NB4 (cell line): ENCODE measurements at regions not wholly inside any gene's neighbourhood (a gene's known extent, or its start where the extent isn't known, plus 50 kb on each side); places are given as distances from the start of the nearest gene placed in this dataset.

Experiments
- DNase-seq: peaks from one replicate; pipeline ENCODE4 v3.0.0; 2010; ENCODE audit warnings: low read depth
- H3K4me3 ChIP-seq: one replicate; pipeline ENCODE4 v1.5.1; 2011; ENCODE audit warnings: mild to moderate bottlenecking, low read depth, low read length, moderate library complexity
- MYC ChIP-seq: IDR thresholded peaks from 2 replicates; pipeline ENCODE4 v1.6.1; 2011; ENCODE audit warnings: low read depth, low read length
- POLR2A ChIP-seq: IDR thresholded peaks from 2 replicates; pipeline ENCODE4 v1.6.1; 2011; ENCODE audit warnings: mild to moderate bottlenecking; ENCODE audit not compliant: insufficient read length; ENCODE audit errors: extremely low read depth
- TF ChIP-seq, protein P1 (sequence below): IDR thresholded peaks from one replicate; pipeline ENCODE4 v1.5.1; 2012; ENCODE audit warnings: low read depth, low read length
- TF ChIP-seq, protein P2 (sequence below): IDR thresholded peaks from 2 replicates; pipeline ENCODE4 v1.6.1; 2011; ENCODE audit warnings: low read depth, low read length

DNA sequence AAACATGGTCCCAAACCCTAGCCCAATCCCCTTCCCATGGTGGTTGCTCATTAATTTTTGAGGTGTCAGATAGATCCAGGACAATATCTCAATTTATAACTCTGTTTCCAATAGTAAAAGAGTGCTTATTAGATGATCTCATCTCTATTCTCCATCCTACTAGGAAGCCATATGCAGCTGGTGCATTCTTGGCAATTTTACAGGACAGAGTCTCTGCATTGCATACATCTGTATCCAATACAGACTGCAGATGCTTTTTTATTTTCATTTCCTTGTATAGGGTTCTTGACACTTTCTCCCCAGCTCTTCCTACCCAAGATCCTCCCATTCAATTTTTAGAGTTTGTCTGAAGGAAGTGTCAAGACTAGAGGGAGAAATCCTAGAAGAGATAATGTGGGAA, 194.8 kb upstream of the DPH6 start:
- no peak overlapping the region for H3K4me3 ChIP-seq
- DNase-seq = no peak
- TF ChIP-seq POLR2A (no peak), MYC (no peak)
- TF ChIP-seq, protein P1, sequence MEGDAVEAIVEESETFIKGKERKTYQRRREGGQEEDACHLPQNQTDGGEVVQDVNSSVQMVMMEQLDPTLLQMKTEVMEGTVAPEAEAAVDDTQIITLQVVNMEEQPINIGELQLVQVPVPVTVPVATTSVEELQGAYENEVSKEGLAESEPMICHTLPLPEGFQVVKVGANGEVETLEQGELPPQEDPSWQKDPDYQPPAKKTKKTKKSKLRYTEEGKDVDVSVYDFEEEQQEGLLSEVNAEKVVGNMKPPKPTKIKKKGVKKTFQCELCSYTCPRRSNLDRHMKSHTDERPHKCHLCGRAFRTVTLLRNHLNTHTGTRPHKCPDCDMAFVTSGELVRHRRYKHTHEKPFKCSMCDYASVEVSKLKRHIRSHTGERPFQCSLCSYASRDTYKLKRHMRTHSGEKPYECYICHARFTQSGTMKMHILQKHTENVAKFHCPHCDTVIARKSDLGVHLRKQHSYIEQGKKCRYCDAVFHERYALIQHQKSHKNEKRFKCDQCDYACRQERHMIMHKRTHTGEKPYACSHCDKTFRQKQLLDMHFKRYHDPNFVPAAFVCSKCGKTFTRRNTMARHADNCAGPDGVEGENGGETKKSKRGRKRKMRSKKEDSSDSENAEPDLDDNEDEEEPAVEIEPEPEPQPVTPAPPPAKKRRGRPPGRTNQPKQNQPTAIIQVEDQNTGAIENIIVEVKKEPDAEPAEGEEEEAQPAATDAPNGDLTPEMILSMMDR = no peak
- TF ChIP-seq, protein P2, sequence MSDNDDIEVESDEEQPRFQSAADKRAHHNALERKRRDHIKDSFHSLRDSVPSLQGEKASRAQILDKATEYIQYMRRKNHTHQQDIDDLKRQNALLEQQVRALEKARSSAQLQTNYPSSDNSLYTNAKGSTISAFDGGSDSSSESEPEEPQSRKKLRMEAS = no peak

DNA sequence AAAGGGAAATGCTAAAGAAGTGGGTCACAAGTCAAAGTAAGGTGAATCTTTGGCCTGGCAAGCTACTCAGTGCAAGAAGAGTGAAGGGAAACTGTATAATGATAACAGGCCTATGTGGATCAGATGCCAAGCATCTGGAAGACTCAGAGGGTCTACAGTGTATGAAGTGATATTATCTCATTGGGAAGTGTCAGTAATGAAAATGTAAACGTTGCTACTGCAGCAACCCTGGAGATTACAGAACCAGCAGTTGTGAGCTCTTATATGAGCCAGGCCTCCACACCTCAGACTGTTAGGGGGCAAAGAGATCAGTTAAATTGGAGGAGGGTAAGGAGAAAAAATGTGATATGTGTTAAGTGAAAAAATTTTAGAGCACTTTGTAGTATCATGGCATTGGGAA, 195.4 kb upstream of the DPH6 start:
- DNase-seq = no peak
- TF ChIP-seq, protein P2 = no peak
- no peak for TF ChIP-seq POLR2A
- TF ChIP-seq MYC = no peak
- H3K4me3 ChIP-seq = no peak overlapping the region

DNA sequence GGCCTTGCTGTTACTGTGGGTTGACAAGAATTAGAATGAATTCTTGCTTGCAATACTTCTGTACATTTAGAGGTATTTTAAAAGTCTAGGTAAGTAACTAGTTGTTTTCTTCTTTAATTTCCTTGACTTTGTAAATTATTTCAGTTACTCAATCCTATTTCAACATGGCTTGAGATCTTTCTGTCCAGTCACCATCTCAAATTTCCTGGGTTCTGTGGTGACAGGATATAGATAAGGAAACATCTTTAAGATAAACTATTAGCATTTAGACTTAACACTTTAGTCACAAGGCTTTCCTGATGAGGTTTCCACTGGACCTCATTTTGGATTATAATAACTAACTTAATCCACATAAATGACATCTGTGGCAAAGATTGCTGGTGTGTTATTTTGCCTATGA, 195.9 kb upstream of the DPH6 start:
- H3K4me3 ChIP-seq = no peak overlapping the region
- no peak for DNase-seq
- TF ChIP-seq, protein P1 = no peak

DNA sequence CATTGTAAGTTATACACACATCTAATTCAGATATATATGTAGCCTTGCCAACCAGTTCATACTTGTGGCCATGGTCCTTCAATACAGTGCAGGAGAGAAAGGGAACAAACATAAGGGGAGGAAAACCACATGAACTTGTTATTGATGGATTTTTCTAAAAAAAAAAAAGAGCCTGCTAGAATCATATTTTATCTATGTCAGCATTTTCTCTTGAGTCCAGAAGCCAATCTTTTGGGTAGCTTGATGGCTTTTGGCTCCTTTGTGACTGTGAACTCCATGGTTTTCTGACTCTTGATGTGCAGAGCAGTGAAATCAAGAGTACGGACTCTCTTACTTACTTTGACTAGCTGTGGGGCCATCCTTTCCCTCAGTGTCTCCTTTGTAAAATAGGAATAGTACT, 197.4 kb upstream of the DPH6 start:
- no peak for TF ChIP-seq MYC
- no peak for TF ChIP-seq POLR2A
- TF ChIP-seq, protein P1 = no peak
- TF ChIP-seq, protein P2 = no peak
- H3K4me3 ChIP-seq = no peak overlapping the region

DNA sequence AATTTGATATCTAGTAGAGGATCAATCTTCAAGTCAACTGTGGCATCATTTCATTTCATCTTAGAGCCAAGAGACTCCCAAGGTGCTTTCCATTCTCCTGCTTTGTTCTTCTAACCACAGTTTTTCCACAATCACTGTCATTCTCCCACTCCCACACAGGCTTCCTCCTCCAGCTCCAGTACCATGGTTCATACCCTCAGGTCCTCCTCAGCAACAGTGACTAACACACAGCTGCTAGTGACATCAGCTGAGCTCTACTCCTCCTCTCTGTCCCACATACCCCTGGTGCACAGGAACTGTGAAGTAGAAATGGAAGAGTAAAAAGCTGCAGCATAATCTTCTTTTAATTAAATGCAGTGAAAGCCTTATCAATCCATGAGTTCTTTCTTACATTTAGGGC, 200.2 kb upstream of the DPH6 start:
- TF ChIP-seq POLR2A (no peak), MYC (no peak)
- TF ChIP-seq, protein P2 = no peak
- TF ChIP-seq, protein P1 = no peak
- no peak overlapping the region for H3K4me3 ChIP-seq
- DNase-seq = no peak

More for the DNA sequence above, 197.4 kb upstream of the DPH6 start:
- DNase-seq = no peak

DNA sequence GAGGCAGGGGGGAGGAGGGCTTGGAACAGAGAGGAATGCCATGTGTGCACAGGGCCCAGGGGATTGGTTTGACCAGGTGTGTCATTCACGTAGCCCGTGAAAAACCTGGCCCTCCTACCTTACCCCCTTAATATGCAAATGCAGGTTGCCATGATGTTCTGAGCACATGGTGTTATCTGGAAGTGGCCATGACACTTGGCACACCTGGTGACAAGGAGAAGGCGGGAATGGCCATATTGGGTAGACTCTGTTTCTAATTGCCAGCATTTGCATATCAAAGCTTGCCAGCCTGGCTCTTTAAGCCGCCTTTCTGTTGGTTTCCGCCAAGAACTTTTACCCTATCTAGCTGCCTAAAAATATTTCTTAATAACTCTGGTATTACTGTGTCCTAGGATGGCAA, 202.1 kb upstream of the DPH6 start:
- TF ChIP-seq MYC = no peak
- no peak for TF ChIP-seq POLR2A
- TF ChIP-seq, protein P1 = no peak
- TF ChIP-seq, protein P2 = no peak
- DNase-seq = no peak
- H3K4me3 ChIP-seq = no peak overlapping the region
